H9 (cell line): ENCODE measurements at regions not wholly inside any gene's neighbourhood (a gene's known extent, or its start where the extent isn't known, plus 50 kb on each side); places are given as distances from the start of the nearest gene placed in this dataset.

Experiments
- DNase-seq: peaks from one replicate; pipeline ENCODE4 v3.0.0-alpha.2; 2017
- H2AFZ ChIP-seq: one replicate; pipeline ENCODE4 v1.6.1; 2013; ENCODE audit warnings: mild to moderate bottlenecking, low read length, control low read depth, moderate library complexity
- H2AK5ac ChIP-seq: 2 replicates; pipeline ENCODE4 v1.6.1; 2013; ENCODE audit warnings: low read length, control low read depth, mixed read lengths; ENCODE audit not compliant: insufficient read length
- H2BK120ac ChIP-seq: one replicate; pipeline ENCODE4 v1.6.1; 2013; ENCODE audit warnings: low read depth, mild to moderate bottlenecking, low read length, control low read depth, inconsistent platforms; ENCODE audit not compliant: poor library complexity, severe bottlenecking
- H2BK12ac ChIP-seq: 2 replicates; pipeline ENCODE4 v1.6.1; 2013; ENCODE audit warnings: low read length, control low read depth, mixed read lengths, low read depth; ENCODE audit not compliant: insufficient read length
- H2BK15ac ChIP-seq: 2 replicates; pipeline ENCODE4 v1.6.1; 2013; ENCODE audit warnings: low read depth, low read length, control low read depth
- H2BK20ac ChIP-seq: one replicate; pipeline ENCODE4 v1.6.1; 2013; ENCODE audit warnings: low read depth, mild to moderate bottlenecking, low read length, control low read depth, inconsistent platforms; ENCODE audit not compliant: poor library complexity, severe bottlenecking
- H2BK5ac ChIP-seq: 2 replicates; pipeline ENCODE4 v1.6.1; 2013; ENCODE audit warnings: low read length, control low read depth, mixed read lengths; ENCODE audit not compliant: insufficient read length
- H3K14ac ChIP-seq: 2 replicates; pipeline ENCODE4 v1.6.1; 2013; ENCODE audit warnings: low read length, control low read depth; ENCODE audit not compliant: insufficient read depth
- H3K18ac ChIP-seq: 2 replicates; pipeline ENCODE4 v1.6.1; 2013; ENCODE audit warnings: low read depth, mild to moderate bottlenecking, mixed read lengths, low read length, control low read depth; ENCODE audit not compliant: insufficient read length
- H3K23ac ChIP-seq: 2 replicates; pipeline ENCODE4 v1.6.1; 2013; ENCODE audit warnings: low read length, control low read depth, mixed read lengths, low read depth; ENCODE audit not compliant: insufficient read length
- H3K23me2 ChIP-seq: 2 replicates; pipeline ENCODE4 v1.6.1; 2013; ENCODE audit warnings: low read depth, mild to moderate bottlenecking, mixed read lengths, low read length, control low read depth; ENCODE audit not compliant: insufficient read length, poor library complexity, severe bottlenecking
- H3K27ac ChIP-seq: 2 replicates; pipeline ENCODE4 v1.5.1; 2013; ENCODE audit warnings: low read length, control low read depth, mixed read lengths, low read depth; ENCODE audit not compliant: insufficient read length
- H3K27me3 ChIP-seq: 2 replicates; pipeline ENCODE4 v1.6.1; 2013; ENCODE audit warnings: low read length, control low read depth, inconsistent platforms; ENCODE audit not compliant: insufficient read depth
- H3K4ac ChIP-seq: 2 replicates; pipeline ENCODE4 v1.6.1; 2013; ENCODE audit warnings: low read depth, mild to moderate bottlenecking, control low read depth, inconsistent platforms, low read length, moderate library complexity
- H3K4me1 ChIP-seq: 2 replicates; pipeline ENCODE4 v1.6.1; 2013; ENCODE audit warnings: low read length, control low read depth, inconsistent platforms; ENCODE audit not compliant: insufficient read depth
- H3K4me2 ChIP-seq: 2 replicates; pipeline ENCODE4 v1.6.1; 2013; ENCODE audit warnings: low read length, control low read depth, mixed read lengths; ENCODE audit not compliant: insufficient read length, insufficient read depth
- H3K56ac ChIP-seq: 2 replicates; pipeline ENCODE4 v1.6.1; 2013; ENCODE audit warnings: low read depth, mild to moderate bottlenecking, mixed read lengths, low read length, control low read depth; ENCODE audit not compliant: insufficient read length
- H3K79me1 ChIP-seq: 2 replicates; pipeline ENCODE4 v1.6.1; 2013; ENCODE audit warnings: low read depth, mild to moderate bottlenecking, moderate library complexity, low read length, control low read depth, inconsistent platforms; ENCODE audit not compliant: insufficient read depth, poor library complexity, severe bottlenecking
- H3K79me2 ChIP-seq: 2 replicates; pipeline ENCODE4 v1.6.1; 2013; ENCODE audit warnings: low read length, control low read depth, inconsistent platforms; ENCODE audit not compliant: insufficient read depth
- H3K9ac ChIP-seq: 2 replicates; pipeline ENCODE4 v1.6.1; 2013; ENCODE audit warnings: low read length, control low read depth, mixed read lengths; ENCODE audit not compliant: insufficient read length; ENCODE audit errors: extremely low read depth
- H3K9me3 ChIP-seq: one replicate; pipeline ENCODE4 v1.6.1; 2013; ENCODE audit warnings: low read depth, low read length, inconsistent platforms; ENCODE audit not compliant: control insufficient read depth
- H3T11ph ChIP-seq: one replicate; pipeline ENCODE4 v1.6.1; 2013; ENCODE audit warnings: mild to moderate bottlenecking, low read length, control low read depth, inconsistent platforms
- H4K20me1 ChIP-seq: one replicate; pipeline ENCODE4 v1.6.1; 2013; ENCODE audit not compliant: control insufficient read depth, insufficient read length, insufficient read depth
- H4K5ac ChIP-seq: 2 replicates; pipeline ENCODE4 v1.6.1; 2013; ENCODE audit warnings: low read depth, mild to moderate bottlenecking, mixed read lengths, low read length, control low read depth; ENCODE audit not compliant: insufficient read length
- H4K8ac ChIP-seq: replicated peaks from 2 replicates; pipeline ENCODE4 v1.6.1; 2013; ENCODE audit warnings: low read length, control low read depth, mixed read lengths, low read depth; ENCODE audit not compliant: insufficient read length
- H4K91ac ChIP-seq: 2 replicates; pipeline ENCODE4 v1.6.1; 2013; ENCODE audit warnings: low read depth, mild to moderate bottlenecking, moderate library complexity, mixed read lengths, low read length, control low read depth; ENCODE audit not compliant: insufficient read length
- H3K27ac Mint-ChIP-seq, 3 experiments: 2 replicates in 2 of 3; 3 replicates in 1 of 3; pipeline ENCODE4 v1.8.0; 2020 to 2021; ENCODE audit warnings: mixed read lengths in 3 of 3, mild to moderate bottlenecking in 1 of 3, moderate library complexity in 1 of 3
- H3K27me3 Mint-ChIP-seq: 2 replicates; pipeline ENCODE4 v1.8.0; 2021; ENCODE audit warnings: low read depth, mild to moderate bottlenecking, moderate library complexity, mixed read lengths
- H3K36me3 Mint-ChIP-seq, 3 experiments: 2 replicates in 2 of 3; 3 replicates in 1 of 3; pipeline ENCODE4 v1.8.0; 2020 to 2021; ENCODE audit warnings: low read depth in 3 of 3, mixed read lengths in 3 of 3; ENCODE audit not compliant: insufficient read depth in 1 of 3
- H3K4me1 Mint-ChIP-seq, 2 experiments: 2 replicates each; pipeline ENCODE4 v1.8.0; 2020; ENCODE audit warnings: mixed read lengths in 2 of 2
- H3K4me3 Mint-ChIP-seq, 2 experiments: 2 replicates in 1 of 2; 3 replicates in 1 of 2; pipeline ENCODE4 v1.8.0; 2020 to 2021; ENCODE audit warnings: mild to moderate bottlenecking in 2 of 2, mixed read lengths in 2 of 2, moderate library complexity in 1 of 2
- H3K9me3 Mint-ChIP-seq, 2 experiments: 2 replicates in 1 of 2; 3 replicates in 1 of 2; pipeline ENCODE4 v1.8.0; 2020; ENCODE audit warnings: mild to moderate bottlenecking in 2 of 2, mixed read lengths in 2 of 2, moderate library complexity in 1 of 2
- WGBS: extraction: QIAGEN DNeasy Blood & Tissue Kit; methylation state at CpG from one replicate; pipeline ENCODE4 v1.1.7; 2013; ENCODE audit warnings: missing lambda C conversion rate, low lambda C conversion rate, mixed read lengths; ENCODE audit not compliant: insufficient read length; ENCODE audit errors: extremely low coverage; 5-methylcytosine and 5-hydroxymethylcytosine counted together
- TF ChIP-seq, protein P1 (sequence below): fragments of 200-600 bp; sonication (generic); conservative IDR thresholded peaks from 3 replicates; pipeline ENCODE4 v1.8.0; 2021; ENCODE audit warnings: antibody characterized with exemption, mild to moderate bottlenecking

DNA sequence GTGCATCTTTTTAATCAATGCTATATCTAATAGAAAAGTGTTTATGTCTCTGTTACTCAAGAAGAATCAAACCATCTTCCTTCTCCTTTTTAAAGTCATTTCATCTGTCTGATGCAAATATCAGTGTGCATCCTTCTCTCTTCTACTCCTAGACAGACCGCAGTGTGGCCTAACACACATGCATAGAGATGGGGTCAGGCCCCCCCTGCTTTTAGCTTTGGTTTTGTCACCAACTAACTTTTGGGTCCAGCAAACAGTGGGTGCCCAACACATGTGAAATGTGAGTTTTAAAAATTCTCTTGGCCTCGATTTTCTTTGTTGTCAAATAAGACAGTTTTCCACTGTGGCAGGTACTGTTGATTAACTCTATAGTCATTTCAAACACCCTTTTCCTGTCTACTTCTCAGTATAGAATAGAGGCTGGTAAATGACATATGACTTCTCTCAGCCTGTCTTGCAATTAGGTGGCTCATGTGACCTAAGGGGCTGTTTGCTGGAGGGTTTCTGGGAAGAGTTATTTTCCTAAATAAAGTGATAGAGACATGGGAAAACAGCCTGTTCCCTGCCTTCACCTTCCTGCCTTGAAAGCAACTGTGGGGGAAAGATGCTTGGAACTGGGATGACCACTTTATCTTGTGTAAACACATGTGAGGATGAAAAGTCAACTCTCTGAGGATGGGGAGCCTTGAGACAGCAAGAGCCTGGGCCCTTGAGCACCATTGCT is 65.7 kb upstream of the DARS1 start:
- Histone ChIP-seq H4K91ac (no peak overlapping the region), H3K23me2 (no peaks in the 10 kb centered on the region), H3K79me1 (no peaks in the 10 kb centered on the region), H3K4ac (no peak overlapping the region), H3K9me3 (no peaks in the 10 kb centered on the region), H2BK120ac (no peak overlapping the region), H3K4me2 (no peak overlapping the region), H2AFZ (no peak overlapping the region), H3T11ph (no peak overlapping the region), H3K14ac (no peak overlapping the region), H2BK15ac (no peak overlapping the region), H4K8ac (no peak overlapping the region), H2BK12ac (no peak overlapping the region), H3K27me3 (no peaks in the 10 kb centered on the region), H3K18ac (no peak overlapping the region), H3K79me2 (no peaks in the 10 kb centered on the region), H3K56ac (no peak overlapping the region), H2BK5ac (no peak overlapping the region), H2AK5ac (no peak overlapping the region), H3K9ac (no peak overlapping the region), H4K20me1 (no peaks in the 10 kb centered on the region), H3K4me1 (no peaks in the 10 kb centered on the region), H4K5ac (no peak overlapping the region), H3K23ac (no peak overlapping the region), H2BK20ac (no peak overlapping the region), H3K27ac (no peak overlapping the region)
- Mint-ChIP-seq H3K4me3 (no peak overlapping the region), H3K27ac (no peak overlapping the region), H3K4me1 (peaks cover 0 to 4% of the 10 kb centered on the region in 2 experiments; a peak in 1 of 4 replicates), H3K9me3 (no peaks in the 10 kb centered on the region; a peak in 2 of 5 replicates), H3K36me3 (no peaks in the 10 kb centered on the region), H3K27me3 (no peaks in the 10 kb centered on the region)
- TF ChIP-seq, protein P1, sequence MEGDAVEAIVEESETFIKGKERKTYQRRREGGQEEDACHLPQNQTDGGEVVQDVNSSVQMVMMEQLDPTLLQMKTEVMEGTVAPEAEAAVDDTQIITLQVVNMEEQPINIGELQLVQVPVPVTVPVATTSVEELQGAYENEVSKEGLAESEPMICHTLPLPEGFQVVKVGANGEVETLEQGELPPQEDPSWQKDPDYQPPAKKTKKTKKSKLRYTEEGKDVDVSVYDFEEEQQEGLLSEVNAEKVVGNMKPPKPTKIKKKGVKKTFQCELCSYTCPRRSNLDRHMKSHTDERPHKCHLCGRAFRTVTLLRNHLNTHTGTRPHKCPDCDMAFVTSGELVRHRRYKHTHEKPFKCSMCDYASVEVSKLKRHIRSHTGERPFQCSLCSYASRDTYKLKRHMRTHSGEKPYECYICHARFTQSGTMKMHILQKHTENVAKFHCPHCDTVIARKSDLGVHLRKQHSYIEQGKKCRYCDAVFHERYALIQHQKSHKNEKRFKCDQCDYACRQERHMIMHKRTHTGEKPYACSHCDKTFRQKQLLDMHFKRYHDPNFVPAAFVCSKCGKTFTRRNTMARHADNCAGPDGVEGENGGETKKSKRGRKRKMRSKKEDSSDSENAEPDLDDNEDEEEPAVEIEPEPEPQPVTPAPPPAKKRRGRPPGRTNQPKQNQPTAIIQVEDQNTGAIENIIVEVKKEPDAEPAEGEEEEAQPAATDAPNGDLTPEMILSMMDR = no peak
- WGBS = no CpG with 5 or more reads among the region's 2 CpGs
- DNase-seq = no peak
